ENCODE measurements at regions not wholly inside any gene's neighbourhood (a gene's known extent, or its start where the extent isn't known, plus 50 kb on each side); places are given as distances from the start of the nearest gene placed in this dataset.

GRCh38 chr1:104593413-104594187, 843.9 kb downstream of the AMY1C start:
- DNase-seq (ENCODE audit: low spot score) = no peak
- no peaks in the 10 kb centered on the region for H3K4me1 ChIP-seq (ENCODE audit: control insufficient read depth in 4 of 4, insufficient read depth in 4 of 4, low read length in 3 of 4)
- H3K9ac ChIP-seq (ENCODE audit: low read depth in 1 of 2, low read length in 2 of 2) = no peak overlapping the region
- H3K36me3 ChIP-seq (ENCODE audit: control insufficient read depth in 4 of 4, insufficient read depth in 3 of 4, low read depth in 1 of 4, low read length in 3 of 4) = no peaks in the 10 kb centered on the region
- H3K27me3 ChIP-seq (ENCODE audit: control insufficient read depth in 4 of 4, insufficient read depth in 4 of 4, low read length in 3 of 4) = no peaks in the 10 kb centered on the region
- H3K27ac ChIP-seq (ENCODE audit: low read depth in 1 of 2, low read length in 2 of 2) = no peak overlapping the region
- H3K9me3 ChIP-seq (ENCODE audit: control insufficient read depth in 4 of 4, low read length in 3 of 4) = no peaks in the 10 kb centered on the region
- TF ChIP-seq RXRA (IDR thresholded peaks at IDR 0.05) (no peak), JUND (IDR thresholded peaks at IDR 0.05) (no peak), TAF1 (conservative IDR thresholded peaks at IDR 0.05) (no peak), ZBTB33 (IDR thresholded peaks at IDR 0.05) (no peak), YY1 (IDR thresholded peaks at IDR 0.05) (no peak), SP1 (IDR thresholded peaks at IDR 0.05) (no peak), CTCF (IDR thresholded peaks at IDR 0.05; ENCODE audit: low read depth, low read length, missing input control) (no peak), GABPA (IDR thresholded peaks at IDR 0.05 in 1 of 2, conservative IDR thresholded peaks at IDR 0.05 in 1 of 2) (no peak), NR2F2 (IDR thresholded peaks at IDR 0.05) (no peak), RAD21 (IDR thresholded peaks at IDR 0.05) (no peak), FOXA1 (IDR thresholded peaks at IDR 0.05) (no peak), REST (IDR thresholded peaks at IDR 0.05) (no peak), HNF4G (IDR thresholded peaks at IDR 0.05) (no peak), EGR1 (IDR thresholded peaks at IDR 0.05; ENCODE audit: low read depth in 2 of 2) (no peak), FOXA2 (IDR thresholded peaks at IDR 0.05) (no peak), HNF4A (conservative IDR thresholded peaks at IDR 0.05) (no peak)
- TF ChIP-seq, protein P1, sequence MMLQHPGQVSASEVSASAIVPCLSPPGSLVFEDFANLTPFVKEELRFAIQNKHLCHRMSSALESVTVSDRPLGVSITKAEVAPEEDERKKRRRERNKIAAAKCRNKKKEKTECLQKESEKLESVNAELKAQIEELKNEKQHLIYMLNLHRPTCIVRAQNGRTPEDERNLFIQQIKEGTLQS (IDR thresholded peaks at IDR 0.05) = no peak
- TF ChIP-seq, protein P2, sequence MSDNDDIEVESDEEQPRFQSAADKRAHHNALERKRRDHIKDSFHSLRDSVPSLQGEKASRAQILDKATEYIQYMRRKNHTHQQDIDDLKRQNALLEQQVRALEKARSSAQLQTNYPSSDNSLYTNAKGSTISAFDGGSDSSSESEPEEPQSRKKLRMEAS (IDR thresholded peaks at IDR 0.05) = no peak
- H3K4me3 ChIP-seq (ENCODE audit: low read depth in 1 of 3, low read length in 3 of 3) = no peak overlapping the region
- WGBS = 52% methylated on average over 4 of the region's 4 CpGs

All from liver (tissue), 8 donors.